ENCODE measurements at regions not wholly inside any gene's neighbourhood (a gene's known extent, or its start where the extent isn't known, plus 50 kb on each side); places are given as distances from the start of the nearest gene placed in this dataset.

DNA sequence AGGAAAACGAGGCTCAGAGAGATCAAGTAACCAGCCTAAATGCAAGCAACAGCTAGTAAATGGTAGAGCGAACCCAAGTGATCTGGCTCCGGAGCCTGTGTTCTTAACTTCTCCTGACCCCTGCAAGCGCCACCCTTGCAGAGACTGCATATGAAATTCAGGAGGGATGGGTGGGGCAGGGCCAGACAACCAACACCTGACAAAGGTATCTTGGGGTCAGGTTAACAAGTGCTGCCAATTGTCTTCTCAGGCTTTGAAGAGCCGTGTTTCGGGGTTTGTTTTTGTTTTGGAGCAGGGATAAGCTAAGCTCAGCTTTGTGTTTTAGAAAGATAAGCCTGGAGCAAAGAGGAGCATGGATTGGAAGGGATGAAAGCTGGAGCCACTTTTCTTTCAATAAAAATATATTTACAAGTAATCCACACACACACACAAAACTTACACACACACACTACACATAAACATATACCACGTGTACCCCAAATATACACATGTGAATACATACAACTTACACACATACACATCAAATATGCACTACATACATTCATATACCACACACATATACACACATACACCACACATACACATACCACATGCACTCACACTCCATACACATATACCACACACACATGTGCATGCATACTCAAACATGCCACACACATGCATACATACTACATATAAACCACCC is 722.0 kb downstream of the DIAPH3 start:
- DNase-seq, result peak; percentile 11

DNA sequence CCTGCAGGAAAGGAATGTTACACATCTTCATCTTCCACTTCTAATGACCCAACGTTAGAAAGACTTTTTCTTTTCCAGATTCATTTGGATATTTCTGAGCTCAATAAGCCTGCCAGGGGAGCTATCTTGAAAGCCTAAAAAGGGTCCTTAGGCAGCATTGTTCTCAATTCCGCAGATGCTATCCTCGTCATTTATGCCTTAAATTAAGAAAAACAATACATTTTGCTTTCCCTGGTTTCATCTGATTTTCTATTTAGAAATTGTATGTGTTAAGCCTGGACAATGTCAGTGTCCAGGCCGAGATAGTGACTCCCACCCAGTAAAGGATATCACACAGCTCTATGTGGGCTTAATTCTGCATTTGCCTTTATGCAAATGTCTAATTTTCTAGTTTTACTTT is 721.3 kb downstream of the DIAPH3 start:
- DNase-seq, result no peak

DNA sequence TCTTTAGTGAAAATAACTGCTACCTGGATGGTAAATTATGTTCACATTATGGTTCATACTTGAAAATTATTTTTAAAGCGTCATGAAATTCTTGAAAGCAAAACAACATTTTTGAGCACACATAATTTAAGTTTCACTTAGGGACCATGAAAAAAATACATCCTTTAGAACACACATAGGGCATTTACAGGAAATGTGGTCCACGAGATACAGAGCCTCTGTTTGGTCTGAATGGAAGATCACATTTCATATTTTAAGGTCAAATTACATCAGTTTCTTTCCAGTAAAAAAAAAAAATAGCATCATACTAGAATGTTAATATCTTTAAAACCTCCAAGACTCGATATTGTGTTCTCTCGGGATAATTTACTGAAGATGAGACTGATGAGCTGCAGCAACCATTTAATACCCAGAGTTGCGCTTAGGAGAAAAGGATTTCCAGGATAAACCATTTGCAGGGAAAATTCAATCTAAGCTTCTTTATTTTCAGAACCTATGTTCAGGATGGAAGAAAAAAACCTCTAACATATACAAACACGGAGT is 720.7 kb downstream of the DIAPH3 start:
- DNase-seq, result no peak

DNA sequence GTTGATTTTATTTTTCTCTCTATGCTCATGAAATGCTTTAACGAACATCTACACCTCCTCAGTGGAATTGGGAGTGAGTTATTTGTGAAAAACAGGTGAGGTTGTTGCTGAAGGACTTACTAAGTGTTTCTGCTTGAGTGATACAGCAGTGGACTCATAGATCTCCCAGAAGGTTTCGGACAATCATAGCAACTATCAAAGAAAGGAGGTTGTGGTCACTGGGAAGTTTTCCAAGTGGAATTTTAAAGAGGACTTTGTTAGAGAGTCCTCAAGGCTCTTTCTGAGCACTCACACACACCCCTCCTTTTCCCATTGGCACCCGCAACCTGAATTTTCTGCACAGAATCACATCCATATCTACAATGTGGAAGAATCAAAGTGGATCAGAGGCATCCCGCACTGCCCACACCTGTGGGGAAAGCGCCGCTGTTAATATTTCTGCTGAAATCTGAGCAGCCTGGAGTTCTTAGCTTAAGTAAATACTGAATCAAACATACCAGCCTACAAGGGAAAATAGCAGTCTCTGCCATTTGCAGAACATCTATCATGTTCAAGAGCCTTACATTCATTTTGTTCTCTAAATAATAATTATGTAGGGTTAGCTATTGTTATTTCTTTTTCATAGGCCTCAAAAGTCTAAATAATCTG is 719.4 kb downstream of the DIAPH3 start:
- peak; percentile 52 for DNase-seq

DNA sequence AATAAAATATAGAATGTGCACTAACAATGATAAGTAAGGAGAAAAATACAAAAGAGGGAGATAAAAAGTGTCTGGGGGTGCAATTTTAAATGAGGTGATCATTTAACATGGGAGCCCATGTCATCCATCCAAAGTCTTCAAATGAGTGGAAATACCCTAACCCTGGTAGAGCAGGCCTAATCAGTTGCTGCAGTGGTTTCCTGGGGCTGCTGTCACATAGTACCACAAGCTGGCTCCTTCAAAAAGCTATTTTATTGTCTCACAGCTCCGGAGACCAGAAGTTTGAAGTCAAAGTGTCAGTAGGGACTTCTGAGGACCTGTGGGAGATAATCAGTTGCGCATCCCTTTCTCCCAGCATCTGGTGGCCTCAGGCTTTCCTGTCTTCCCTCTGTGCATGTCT is 717.9 kb downstream of the DIAPH3 start:
- DNase-seq, result no peak

GRCh38 chr13:59446391-59446790 is 717.3 kb downstream of the DIAPH3 start:
- DNase-seq, result no peak

DNA sequence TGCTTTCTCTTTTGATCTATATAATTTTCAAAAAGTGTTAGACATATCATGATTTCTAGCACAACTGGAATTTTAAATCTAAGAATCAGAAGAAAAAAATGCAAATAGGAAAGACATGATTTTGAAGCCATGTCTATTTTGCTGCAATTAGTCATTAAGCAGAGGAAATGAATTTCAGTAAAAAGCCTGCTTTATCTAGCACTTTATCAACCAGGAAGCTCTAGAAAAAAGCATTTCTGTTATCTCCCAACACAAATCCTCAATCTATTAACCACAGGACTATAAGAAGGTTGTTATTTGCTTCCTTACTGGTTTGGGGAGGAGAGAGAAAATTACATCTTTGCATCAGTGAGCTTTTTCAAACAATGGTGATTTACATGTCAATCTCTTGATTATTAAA is 716.7 kb downstream of the DIAPH3 start:
- DNase-seq, result no peak

GRCh38 chr13:59447846-59448620 is 715.7 kb downstream of the DIAPH3 start:
- no peak for DNase-seq

- DNase-seq, result no peak
Observed at GRCh38 chr13:59449750-59450149, 714.0 kb downstream of the DIAPH3 start.

DNA sequence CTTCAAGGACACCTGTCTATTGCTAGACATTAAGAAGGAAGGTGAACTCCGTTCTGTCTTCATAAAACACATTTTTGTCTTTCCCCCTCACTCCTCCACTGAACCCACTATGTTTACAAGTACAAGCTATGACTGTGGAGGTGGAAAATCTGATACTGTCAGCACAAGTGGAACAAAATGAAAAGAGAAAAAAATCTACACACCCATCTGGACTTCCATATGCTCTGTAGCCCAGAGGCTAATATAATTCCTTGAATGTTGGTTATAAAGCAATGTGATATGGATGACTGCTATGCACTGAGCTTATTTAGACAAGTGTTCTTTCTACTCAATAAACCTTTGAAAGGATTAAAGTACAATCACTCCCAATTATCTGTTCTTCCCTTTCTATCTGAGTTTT is 713.5 kb downstream of the DIAPH3 start:
- no peak for DNase-seq

DNA sequence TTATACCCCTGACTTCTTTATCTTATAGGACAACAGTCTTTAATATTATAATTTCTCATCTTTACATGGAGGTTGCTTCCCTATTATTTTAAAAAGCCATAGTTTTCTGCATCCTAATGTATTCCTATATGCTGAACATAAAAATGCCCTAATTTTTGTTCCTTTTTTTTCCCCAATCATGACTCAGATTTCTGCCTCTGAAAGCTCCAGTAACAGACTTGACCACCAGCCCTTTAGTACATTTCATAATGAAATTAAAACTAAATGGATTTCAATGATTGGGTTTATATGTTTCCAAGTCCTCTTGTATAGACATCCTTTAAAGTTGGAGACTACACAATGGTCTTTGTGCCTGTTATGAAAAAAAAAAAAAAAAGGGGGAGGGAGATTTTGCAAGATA is 712.5 kb downstream of the DIAPH3 start:
- DNase-seq, result no peak

GRCh38 chr13:59452189-59452890 is 711.4 kb downstream of the DIAPH3 start:
- peak; percentile 94 for DNase-seq

- DNase-seq, result peak; percentile 27
Observed at GRCh38 chr13:59458908-59459579, 704.7 kb downstream of the DIAPH3 start.

GRCh38 chr13:59459972-59460371 is 703.8 kb downstream of the DIAPH3 start:
- no peak for DNase-seq

DNA sequence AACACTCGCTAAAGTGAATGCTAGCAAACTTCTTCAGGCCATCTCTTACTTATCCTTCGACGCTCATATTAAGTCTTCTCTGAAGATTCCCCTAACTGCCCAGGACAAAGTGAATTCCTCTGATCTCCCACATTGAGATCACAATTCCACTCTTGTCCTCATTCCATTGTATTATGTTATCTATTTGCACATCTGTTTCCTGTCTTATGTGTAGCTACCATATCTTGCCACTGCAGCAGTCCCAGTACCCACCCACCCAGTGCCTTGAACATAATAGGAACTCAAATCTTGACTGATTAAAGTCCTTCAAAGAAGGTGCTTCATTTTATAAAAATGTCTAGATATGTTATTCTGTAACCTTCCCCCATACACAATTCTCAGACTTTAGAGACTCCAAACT is 702.3 kb downstream of the DIAPH3 start:
- DNase-seq, result no peak

DNA sequence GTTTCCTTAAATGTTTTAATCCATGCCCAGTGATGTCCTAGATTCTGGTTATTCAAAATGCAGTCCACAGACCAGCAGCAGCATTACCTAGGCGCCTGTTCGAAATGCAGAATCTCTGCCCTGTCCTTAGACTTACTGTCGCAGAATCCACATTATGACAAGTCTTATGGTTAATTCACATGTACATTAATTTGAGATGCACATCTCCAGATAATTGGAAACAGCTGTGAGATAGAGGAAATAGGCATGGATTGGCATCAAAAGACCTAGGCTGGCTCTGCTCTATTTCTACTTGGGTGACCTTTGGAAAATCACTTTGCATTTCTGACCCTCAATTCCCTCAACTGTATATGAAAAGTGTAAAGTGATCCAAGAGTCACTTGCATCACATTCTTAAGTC is 700.7 kb downstream of the DIAPH3 start:
- DNase-seq, result no peak

DNA sequence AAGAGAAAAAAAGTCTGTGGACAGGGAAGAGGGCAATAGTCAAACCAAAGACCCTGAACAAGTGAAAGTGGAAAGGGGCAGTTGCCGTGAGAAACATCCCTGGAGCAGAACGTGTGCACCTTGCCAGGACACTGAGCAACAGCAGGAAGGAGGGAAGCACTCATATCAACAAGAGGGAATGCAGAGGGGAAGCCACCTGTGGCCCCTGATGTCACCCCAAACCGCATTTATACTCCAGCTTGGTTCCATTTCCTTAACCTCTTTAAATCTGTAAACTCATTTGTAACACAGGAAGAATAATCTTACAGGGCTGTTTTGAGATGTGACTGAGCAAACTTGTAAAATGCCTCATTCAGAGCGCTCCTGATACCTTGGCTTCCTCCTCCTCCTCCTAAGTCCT is 698.8 kb downstream of the DIAPH3 start:
- DNase-seq, result no peak

DNA sequence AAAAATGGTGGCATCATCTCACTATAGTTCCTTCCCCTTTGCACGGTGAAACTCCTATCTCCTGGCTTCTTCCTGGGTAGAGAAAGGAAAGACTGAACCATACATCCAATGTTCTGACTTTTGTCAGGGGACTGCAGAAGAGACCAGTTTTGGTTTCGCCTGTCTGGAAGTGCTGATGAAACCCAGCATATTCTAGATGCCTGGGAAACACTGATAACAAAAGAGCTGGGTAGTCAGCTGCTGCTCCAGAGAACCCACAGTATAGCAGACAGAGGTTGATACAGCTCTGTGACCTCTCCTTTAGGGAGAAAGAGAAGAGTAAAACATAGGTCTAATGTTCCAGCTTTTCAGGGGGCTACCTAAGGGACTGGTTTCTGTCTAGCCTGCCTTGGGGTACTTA is 695.3 kb downstream of the DIAPH3 start:
- no peak for DNase-seq

- DNase-seq, result no peak
Observed at GRCh38 chr13:59471106-59471505, 692.6 kb downstream of the DIAPH3 start.

GRCh38 chr13:59472134-59472533 is 691.6 kb downstream of the DIAPH3 start:
- no peak for DNase-seq

DNA sequence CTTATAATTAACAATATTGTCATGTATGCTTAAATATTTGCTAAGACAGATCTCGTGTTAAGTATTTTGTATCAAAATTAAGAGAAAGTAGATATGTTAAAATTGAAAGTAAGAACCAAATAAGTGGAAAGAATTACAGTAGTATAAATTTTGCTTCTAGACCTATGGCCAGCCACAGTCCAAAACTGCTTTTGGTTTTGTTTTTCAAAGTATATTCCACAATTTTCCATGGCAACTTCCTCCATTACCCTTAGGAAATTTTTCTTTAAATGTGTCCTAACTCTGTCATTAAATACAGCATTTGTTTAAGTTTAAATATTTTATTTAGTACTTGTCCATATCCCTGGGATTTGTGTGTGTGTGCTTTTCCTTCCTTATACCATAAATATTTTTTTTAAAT is 689.0 kb downstream of the DIAPH3 start:
- DNase-seq, result no peak

DNA sequence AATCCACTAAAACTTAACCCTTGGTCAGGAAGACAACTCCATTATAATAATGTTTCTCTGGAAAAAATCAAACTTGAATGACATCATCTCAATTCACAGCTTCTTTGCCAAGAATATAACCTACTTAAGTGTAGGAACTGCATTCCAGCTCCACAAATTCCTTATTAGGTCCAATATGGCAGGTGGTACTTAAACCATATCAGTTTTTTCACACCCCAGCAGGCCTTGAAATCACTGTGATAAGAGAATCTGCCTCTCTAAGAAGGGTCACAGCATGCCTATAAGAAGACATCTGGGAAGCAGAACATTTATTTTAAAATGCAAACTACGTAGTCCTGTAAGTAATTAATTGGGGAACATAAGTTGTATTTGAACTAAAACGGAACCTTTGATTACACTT is 687.8 kb downstream of the DIAPH3 start:
- no peak for DNase-seq

GRCh38 chr13:59476366-59476765 is 687.4 kb downstream of the DIAPH3 start:
- no peak for DNase-seq
